Endothelial cell of umbilical vein (primary cell): ENCODE measurements at regions not wholly inside any gene's neighbourhood (a gene's known extent, or its start where the extent isn't known, plus 50 kb on each side); places are given as distances from the start of the nearest gene placed in this dataset.

Source experiments
- BruUV-seq: library from RNA; stranded (reverse); fragments of 400-500 nt; replicated peaks from 2 replicates; lab custom pipeline; 2021; lab: Mats Ljungman, UMichigan
- CTCF ChIA-PET: fragments of 300-600, 350-600 bp; sonication (Branson Sonifier 250); formaldehyde crosslinking; loops from one replicate; lab custom pipeline; 2021; ENCODE audit warnings: antibody characterized with exemption, inconsistent platforms; lab: Charles Lee
- POLR2A ChIA-PET: fragments of 300-600, 350-600 bp; sonication (Branson Sonifier 250); formaldehyde crosslinking; loops from one replicate; lab custom pipeline; 2021; ENCODE audit warnings: antibody characterized with exemption, inconsistent platforms; lab: Charles Lee
- DNase-seq: peaks from one replicate; pipeline ENCODE4 v3.0.0-alpha.2; 2011; ENCODE audit warnings: low read depth, low spot score
- FAIRE-seq: peaks from 2 replicates; lab custom pipeline; 2011; peaks lifted over from hg19 to GRCh38; lab: Jason Lieb, UNC
- H2AFZ ChIP-seq: 2 replicates; pipeline ENCODE4 v1.6.0; 2012; ENCODE audit warnings: low read depth, low read length, control low read depth, inconsistent platforms
- H3K27ac ChIP-seq: 2 replicates; pipeline ENCODE4 v1.5.1; 2011; ENCODE audit warnings: low read depth, mild to moderate bottlenecking, control low read depth, low read length, moderate library complexity; ENCODE audit not compliant: insufficient read depth
- H3K27me3 ChIP-seq, 2 experiments: 2 replicates each; pipeline versions ENCODE4 v1.6.0 to v1.6.1; 2011; ENCODE audit warnings: low read length in 2 of 2, mixed read lengths in 1 of 2; ENCODE audit not compliant: control insufficient read depth in 2 of 2, insufficient read depth in 2 of 2
- H3K36me3 ChIP-seq, 2 experiments: 2 replicates in 1 of 2; 3 replicates in 1 of 2; pipeline ENCODE4 v1.5.1; 2011; ENCODE audit warnings: low read length in 2 of 2, mild to moderate bottlenecking in 1 of 2, moderate library complexity in 1 of 2; ENCODE audit not compliant: control insufficient read depth in 2 of 2, insufficient read depth in 2 of 2; ENCODE audit errors: extremely low read depth in 1 of 2
- H3K4me1 ChIP-seq: 3 replicates; pipeline ENCODE4 v1.5.1; 2011; ENCODE audit warnings: mild to moderate bottlenecking, low read length; ENCODE audit not compliant: control insufficient read depth, insufficient read depth; ENCODE audit errors: extremely low read depth
- H3K4me2 ChIP-seq: 2 replicates; pipeline ENCODE4 v1.6.1; 2011; ENCODE audit warnings: low read length, control low read depth, mixed read lengths; ENCODE audit not compliant: insufficient read depth
- H3K4me3 ChIP-seq, 3 experiments: fragments of 200-600 bp in 1 of 3; sonication (generic), shearing (Covaris generic) in 1 of 3; replicated peaks in 1 of 3; 2 replicates each; pipeline ENCODE4 v1.5.1; 2011 to 2016; ENCODE audit warnings: control low read depth in 3 of 3, low read length in 3 of 3, mild to moderate bottlenecking in 2 of 3, inconsistent platforms in 1 of 3, low read depth in 1 of 3, moderate library complexity in 1 of 3; ENCODE audit not compliant: insufficient read depth in 1 of 3
- H3K79me2 ChIP-seq: 2 replicates; pipeline ENCODE4 v1.6.0; 2012; ENCODE audit warnings: low read length, inconsistent platforms; ENCODE audit not compliant: control insufficient read depth, insufficient read depth
- H3K9ac ChIP-seq: replicated peaks from 2 replicates; pipeline ENCODE3; 2011; ENCODE audit warnings: low read length, control low read depth; ENCODE audit not compliant: insufficient read depth; ENCODE audit errors: extremely low read depth
- H3K9me1 ChIP-seq: replicated peaks from 3 replicates; pipeline ENCODE4 v1.6.0; 2011; ENCODE audit warnings: mild to moderate bottlenecking, low read length; ENCODE audit not compliant: control insufficient read depth, insufficient read depth; ENCODE audit errors: extremely low read depth
- H3K9me3 ChIP-seq: replicated peaks from 2 replicates; pipeline ENCODE4 v1.5.1; 2012; ENCODE audit warnings: low read length, inconsistent platforms; ENCODE audit not compliant: control insufficient read depth, insufficient read depth
- H4K20me1 ChIP-seq: replicated peaks from 2 replicates; pipeline ENCODE3; 2011; ENCODE audit warnings: mild to moderate bottlenecking, low read length; ENCODE audit not compliant: control insufficient read depth, insufficient read depth; ENCODE audit errors: extremely low read depth
- EZH2 ChIP-seq: IDR thresholded peaks from 2 replicates; pipeline ENCODE4 v1.6.1; 2012; ENCODE audit warnings: borderline replicate concordance, low read depth, mild to moderate bottlenecking, moderate library complexity, low read length, inconsistent platforms; ENCODE audit not compliant: severe bottlenecking
- FOS ChIP-seq: IDR thresholded peaks from 2 replicates; pipeline ENCODE4 v1.6.1; 2011; ENCODE audit warnings: mild to moderate bottlenecking, low read length, moderate library complexity, borderline replicate concordance; ENCODE audit not compliant: insufficient read depth
- GATA2 ChIP-seq: IDR thresholded peaks from 2 replicates; pipeline ENCODE4 v1.7.0; 2011; ENCODE audit warnings: low read depth, mild to moderate bottlenecking, moderate library complexity, mixed read lengths, low read length; ENCODE audit not compliant: insufficient read length, insufficient read depth
- JUN ChIP-seq: IDR thresholded peaks from 2 replicates; pipeline ENCODE4 v1.6.1; 2011; ENCODE audit warnings: borderline replicate concordance, low read depth; ENCODE audit not compliant: insufficient read length, insufficient read depth
- MYC ChIP-seq: IDR thresholded peaks from one replicate; pipeline ENCODE4 v1.6.1; 2011; ENCODE audit warnings: mild to moderate bottlenecking, low read depth, low read length
- POLR2A ChIP-seq: IDR thresholded peaks from 2 replicates; pipeline ENCODE4 v1.6.1; 2012; ENCODE audit warnings: low read depth, mild to moderate bottlenecking, control low read depth, low read length
- POLR2AphosphoS5 ChIP-seq: IDR thresholded peaks from 2 replicates; pipeline ENCODE4 v1.6.1; 2012; ENCODE audit warnings: low read depth, mild to moderate bottlenecking, control low read depth, low read length, moderate library complexity; ENCODE audit not compliant: insufficient read depth
- dilution Hi-C: fragments of 300-500 bp; cut with MboI; formaldehyde crosslinking; loops from one replicate; pipeline ENCODE4 v1.15.0; 2019; ENCODE audit warnings: low sequenced_read_pairs; ENCODE audit not compliant: extremely low pct_ligation_motif_present
- intact Hi-C: fragments of 100-400 bp; cut with micrococcal nuclease; formaldehyde crosslinking; loops from one replicate; pipeline ENCODE4 v1.10.0; 2022
- TF ChIP-seq, protein P1 (sequence below), 2 donors: IDR thresholded peaks; 1 replicate in 1 of 2; 2 replicates in 1 of 2; pipeline ENCODE4 v1.5.1; 2011; ENCODE audit warnings: low read length in 2 of 2, mild to moderate bottlenecking in 2 of 2, moderate library complexity in 2 of 2, control low read depth in 1 of 2, inconsistent platforms in 1 of 2, low read depth in 1 of 2; ENCODE audit not compliant: insufficient read depth in 1 of 2; ENCODE audit errors: extremely low read depth in 1 of 2
- TF ChIP-seq, protein P2 (sequence below): IDR thresholded peaks from 2 replicates; pipeline ENCODE4 v1.6.1; 2011; ENCODE audit not compliant: insufficient read depth, insufficient read length

DNA sequence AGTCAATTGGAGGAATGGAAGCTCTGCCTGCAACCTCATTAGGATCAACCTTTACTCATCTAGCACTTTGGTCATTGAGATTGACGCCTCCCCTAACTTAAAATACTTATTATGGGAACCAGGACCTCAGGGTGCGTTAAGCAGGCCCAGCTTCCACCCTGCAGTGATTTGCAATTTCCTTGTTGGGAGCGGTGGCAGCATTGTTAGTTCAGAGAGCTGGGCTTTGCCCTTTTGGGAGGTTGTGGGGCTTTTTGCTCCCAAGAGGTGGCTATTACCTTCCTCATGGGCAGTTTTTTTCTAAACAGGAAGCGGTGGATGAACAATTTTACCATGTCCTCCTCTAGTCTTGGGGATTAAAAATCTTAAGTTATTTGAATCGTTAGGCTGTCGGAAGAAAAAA, 60.9 kb downstream of the TMEM215 start:
- Histone ChIP-seq H3K9me3 (no peaks in the 10 kb centered on the region), H3K4me3 (no peak overlapping the region), H3K79me2 (no peaks in the 10 kb centered on the region), H3K27ac (no peak overlapping the region), H3K4me1 (no peaks in the 10 kb centered on the region), H3K36me3 (no peaks in the 10 kb centered on the region), H3K27me3 (no peaks in the 10 kb centered on the region), H2AFZ (no peak overlapping the region), H3K9ac (no peak overlapping the region), H4K20me1 (no peaks in the 10 kb centered on the region), H3K4me2 (no peak overlapping the region), H3K9me1 (no peaks in the 10 kb centered on the region)
- POLR2A ChIA-PET = no interaction called here
- no peak for FAIRE-seq
- no peak for TF ChIP-seq MYC
- TF ChIP-seq POLR2AphosphoS5 = no peak
- TF ChIP-seq, protein P1, sequence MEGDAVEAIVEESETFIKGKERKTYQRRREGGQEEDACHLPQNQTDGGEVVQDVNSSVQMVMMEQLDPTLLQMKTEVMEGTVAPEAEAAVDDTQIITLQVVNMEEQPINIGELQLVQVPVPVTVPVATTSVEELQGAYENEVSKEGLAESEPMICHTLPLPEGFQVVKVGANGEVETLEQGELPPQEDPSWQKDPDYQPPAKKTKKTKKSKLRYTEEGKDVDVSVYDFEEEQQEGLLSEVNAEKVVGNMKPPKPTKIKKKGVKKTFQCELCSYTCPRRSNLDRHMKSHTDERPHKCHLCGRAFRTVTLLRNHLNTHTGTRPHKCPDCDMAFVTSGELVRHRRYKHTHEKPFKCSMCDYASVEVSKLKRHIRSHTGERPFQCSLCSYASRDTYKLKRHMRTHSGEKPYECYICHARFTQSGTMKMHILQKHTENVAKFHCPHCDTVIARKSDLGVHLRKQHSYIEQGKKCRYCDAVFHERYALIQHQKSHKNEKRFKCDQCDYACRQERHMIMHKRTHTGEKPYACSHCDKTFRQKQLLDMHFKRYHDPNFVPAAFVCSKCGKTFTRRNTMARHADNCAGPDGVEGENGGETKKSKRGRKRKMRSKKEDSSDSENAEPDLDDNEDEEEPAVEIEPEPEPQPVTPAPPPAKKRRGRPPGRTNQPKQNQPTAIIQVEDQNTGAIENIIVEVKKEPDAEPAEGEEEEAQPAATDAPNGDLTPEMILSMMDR (IDR thresholded peaks at IDR 0.05; ENCODE audit: extremely low read depth in 1 of 2, insufficient read depth in 1 of 2, low read depth in 1 of 2, low read length in 2 of 2) = no peak
- TF ChIP-seq, protein P2, sequence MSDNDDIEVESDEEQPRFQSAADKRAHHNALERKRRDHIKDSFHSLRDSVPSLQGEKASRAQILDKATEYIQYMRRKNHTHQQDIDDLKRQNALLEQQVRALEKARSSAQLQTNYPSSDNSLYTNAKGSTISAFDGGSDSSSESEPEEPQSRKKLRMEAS = no peak
- no peak for TF ChIP-seq EZH2
- no peak for TF ChIP-seq FOS
- no peak for TF ChIP-seq JUN
- no peak for TF ChIP-seq POLR2A
- TF ChIP-seq GATA2 = no peak
- dilution Hi-C loops (no loop called here), intact Hi-C loops (loop anchor here (5.0 kb wide), 1 partner anchor 52 kb away; no protein-coding TSS in a partner anchor)
- CTCF ChIA-PET = no interaction called here
- BruUV-seq = no TSS peak
- no peak for DNase-seq
